HG03060 (cell line): ENCODE measurements at regions not wholly inside any gene's neighbourhood (a gene's known extent, or its start where the extent isn't known, plus 50 kb on each side); places are given as distances from the start of the nearest gene placed in this dataset.

ENCODE experiments used
- ATAC-seq: cut with Tn5 transposase; IDR thresholded peaks from one replicate; pipeline ENCODE4 v1.9.1; 2021; ENCODE audit warnings: low read depth, moderate number of reproducible peaks; ENCODE audit not compliant: unreplicated experiment

- ATAC-seq = no peak
Measured at GRCh38 chr15:35168464-35168863, 83.4 kb upstream of the NANOGP8 start.

- no peak for ATAC-seq
Measured at GRCh38 chr15:35167675-35168074, 82.6 kb upstream of the NANOGP8 start.

GRCh38 chr15:35166730-35167359 lies 81.8 kb upstream of the NANOGP8 start:
- ATAC-seq = no peak

GRCh38 chr15:35161694-35162093 lies 76.6 kb upstream of the NANOGP8 start:
- no peak for ATAC-seq

- ATAC-seq = no peak
Measured at GRCh38 chr15:35159170-35159569, 74.1 kb upstream of the NANOGP8 start.

- no peak for ATAC-seq
Measured at GRCh38 chr15:35151782-35152181, 66.7 kb upstream of the NANOGP8 start.

GRCh38 chr15:35151381-35151780 lies 66.3 kb upstream of the NANOGP8 start:
- no peak for ATAC-seq

GRCh38 chr15:35150361-35150760 lies 65.3 kb upstream of the NANOGP8 start:
- no peak for ATAC-seq

GRCh38 chr15:35145336-35145735 lies 60.2 kb upstream of the NANOGP8 start:
- ATAC-seq = no peak

GRCh38 chr15:35142578-35142977 lies 57.5 kb upstream of the NANOGP8 start:
- no peak for ATAC-seq

- ATAC-seq = no peak
Measured at GRCh38 chr15:35141743-35142471, 56.8 kb upstream of the NANOGP8 start.

GRCh38 chr15:35139822-35140221 lies 54.7 kb upstream of the NANOGP8 start:
- no peak for ATAC-seq

GRCh38 chr15:35137190-35137574 lies 52.1 kb upstream of the NANOGP8 start:
- no peak for ATAC-seq

GRCh38 chr15:35136321-35137189 lies 51.5 kb upstream of the NANOGP8 start:
- ATAC-seq = peak; percentile 97
